ENCODE measurements at regions not wholly inside any gene's neighbourhood (a gene's known extent, or its start where the extent isn't known, plus 50 kb on each side); places are given as distances from the start of the nearest gene placed in this dataset.

GRCh38 chr5:103346162-103346748 lies 87.7 kb downstream of the MACIR start:
- DNase-seq, result no peak

GRCh38 chr5:103345461-103345860 lies 86.9 kb downstream of the MACIR start:
- DNase-seq, result no peak

GRCh38 chr5:103340717-103341388 lies 82.3 kb downstream of the MACIR start:
- no peak for DNase-seq

- DNase-seq, result no peak
Observed at GRCh38 chr5:103340132-103340531, 81.6 kb downstream of the MACIR start.

GRCh38 chr5:103336941-103337340 lies 78.4 kb downstream of the MACIR start:
- no peak for DNase-seq

- no peak for DNase-seq
Observed at GRCh38 chr5:103333376-103333775, 74.8 kb downstream of the MACIR start.

- no peak for DNase-seq
Observed at GRCh38 chr5:103330875-103331274, 72.3 kb downstream of the MACIR start.

Measured in hypothalamus (tissue), 51 donors.